ENCODE measurements at regions not wholly inside any gene's neighbourhood (a gene's known extent, or its start where the extent isn't known, plus 50 kb on each side); places are given as distances from the start of the nearest gene placed in this dataset.

- no peak for TF ChIP-seq CTCF (conservative IDR thresholded peaks at IDR 0.05)
- H3K27ac ChIP-seq: no peak overlapping the region
These were observed 425.3 kb upstream of the UBE2E2 start for GRCh38 chr3:22777834-22778233.

DNA sequence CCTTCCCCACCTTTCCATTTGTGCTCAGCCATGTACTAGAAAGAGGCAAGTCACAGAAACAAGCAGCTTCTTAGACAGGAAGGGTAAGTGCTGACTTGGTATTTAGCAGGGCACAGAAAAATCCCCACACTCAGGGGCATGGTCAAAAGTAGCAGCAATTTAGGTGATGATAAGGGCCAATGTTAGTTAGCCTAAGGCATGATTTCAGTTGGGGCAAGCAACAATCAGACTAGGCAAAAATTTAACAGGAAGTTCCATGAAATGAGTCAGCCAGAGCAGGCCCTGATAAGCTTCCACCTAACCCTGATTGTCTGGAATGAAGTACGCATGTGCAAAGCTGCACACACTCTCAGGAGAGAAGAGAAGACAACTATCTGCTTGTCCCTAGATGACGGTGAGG lies 423.4 kb upstream of the UBE2E2 start:
- no peak overlapping the region for H3K27ac ChIP-seq
- TF ChIP-seq CTCF (conservative IDR thresholded peaks at IDR 0.05): no peak

GRCh38 chr3:22792533-22792932 lies 410.6 kb upstream of the UBE2E2 start:
- H3K27ac ChIP-seq: no peak overlapping the region
- TF ChIP-seq CTCF (conservative IDR thresholded peaks at IDR 0.05): no peak

DNA sequence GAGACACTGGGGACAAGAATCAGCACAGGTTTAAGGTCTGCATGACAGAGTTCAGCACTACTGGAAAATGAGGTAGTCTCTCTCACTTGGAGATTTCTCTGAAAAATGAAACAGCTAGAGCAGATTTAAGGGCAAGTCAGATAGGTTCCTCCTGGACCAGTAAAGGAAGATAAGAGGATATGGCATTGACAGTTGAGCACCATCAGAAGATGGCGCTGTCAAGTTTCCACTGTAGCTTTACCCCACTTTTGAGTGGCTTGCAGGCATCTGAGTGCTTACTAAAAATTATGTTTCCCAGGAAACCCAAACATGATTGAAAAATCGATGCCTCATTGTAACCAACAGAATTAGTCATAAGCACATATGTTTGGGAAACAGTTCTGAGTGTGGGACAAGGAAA lies 407.2 kb upstream of the UBE2E2 start:
- no peak overlapping the region for H3K27ac ChIP-seq
- no peak for TF ChIP-seq CTCF (conservative IDR thresholded peaks at IDR 0.05)

DNA sequence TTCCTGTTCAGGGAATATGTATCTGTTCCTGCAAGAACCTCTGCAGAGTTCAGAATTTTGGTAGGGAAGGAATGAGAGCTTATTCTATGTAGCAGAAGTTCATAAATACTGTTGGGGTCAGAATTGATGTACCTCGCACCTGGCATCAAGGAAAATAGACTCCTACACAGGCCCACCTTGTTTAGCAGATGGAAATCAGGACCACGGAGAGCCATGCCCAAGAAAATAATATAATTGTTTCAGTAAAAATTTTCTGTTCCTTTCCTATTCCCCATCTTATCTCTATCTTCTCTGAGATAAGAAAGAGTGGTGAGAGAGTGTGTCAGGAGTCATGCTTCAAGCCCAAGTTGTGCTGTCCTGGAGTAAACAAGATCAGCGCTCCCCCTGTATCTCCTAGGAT lies 404.7 kb upstream of the UBE2E2 start:
- no peak overlapping the region for H3K27ac ChIP-seq
- no peak for TF ChIP-seq CTCF (conservative IDR thresholded peaks at IDR 0.05)

GRCh38 chr3:22819209-22819608 lies 383.9 kb upstream of the UBE2E2 start:
- H3K27ac ChIP-seq: no peak overlapping the region
- no peak for TF ChIP-seq CTCF (conservative IDR thresholded peaks at IDR 0.05)

DNA sequence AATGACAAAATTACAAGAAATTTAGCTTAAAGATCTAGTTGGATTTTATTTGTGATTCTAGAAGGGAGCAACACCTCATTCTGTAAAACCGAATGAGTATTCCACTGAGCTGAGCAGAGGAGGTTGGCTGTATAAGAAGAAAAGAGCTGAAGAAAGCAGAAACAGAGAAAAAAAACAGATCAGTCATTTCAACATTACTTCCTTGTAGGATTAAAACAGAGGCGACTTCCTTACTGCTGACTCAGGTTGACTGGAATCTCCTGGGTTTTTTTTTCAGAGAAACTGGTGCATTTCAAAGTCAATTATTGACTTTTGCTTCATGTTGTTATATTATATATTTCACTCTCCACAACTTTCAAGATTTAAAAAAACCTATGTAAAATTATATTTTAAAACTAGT lies 368.1 kb upstream of the UBE2E2 start:
- no peak for TF ChIP-seq CTCF (conservative IDR thresholded peaks at IDR 0.05)
- no peak overlapping the region for H3K27ac ChIP-seq

- H3K27ac ChIP-seq: no peak overlapping the region
- no peak for TF ChIP-seq CTCF (conservative IDR thresholded peaks at IDR 0.05)
These were observed 367.0 kb upstream of the UBE2E2 start for GRCh38 chr3:22836131-22836530.
